HEK293 (cell line): ENCODE measurements at regions not wholly inside any gene's neighbourhood (a gene's known extent, or its start where the extent isn't known, plus 50 kb on each side); places are given as distances from the start of the nearest gene placed in this dataset.

ENCODE experiments used
- CTCF ChIA-PET: fragments of 350-600 bp; formaldehyde crosslinking; extraction: SDS; loops from one replicate; lab custom pipeline; 2021; ENCODE audit warnings: antibody characterized with exemption; lab: Yijun Ruan, JAX
- POLR2A ChIA-PET: fragments of 300-600 bp; formaldehyde crosslinking; extraction: SDS; loops from one replicate; lab custom pipeline; 2020; ENCODE audit warnings: antibody characterized with exemption, inconsistent platforms; lab: Yijun Ruan, JAX
- H3K27ac ChIP-seq: fragments of 200-500 bp; sonication (Bioruptor generic); 2 replicates; pipeline ENCODE4 v1.5.1; 2014; ENCODE audit warnings: low read depth, low read length, control low read depth, inconsistent platforms; ENCODE audit errors: extremely low read depth
- H3K36me3 ChIP-seq, 2 experiments: fragments of 200-500 bp in 1 of 2; sonication (Bioruptor generic) in 1 of 2; 1 replicate in 1 of 2; 2 replicates in 1 of 2; pipeline ENCODE4 v1.5.1; 2014 to 2017; ENCODE audit warnings: inconsistent platforms in 2 of 2, low read length in 2 of 2; ENCODE audit not compliant: control insufficient read depth in 2 of 2, insufficient read depth in 1 of 2
- H3K4me1 ChIP-seq: fragments of 200-500 bp; sonication (Bioruptor generic); 2 replicates; pipeline ENCODE4 v1.5.1; 2014; ENCODE audit warnings: mild to moderate bottlenecking, low read length, inconsistent platforms; ENCODE audit not compliant: control insufficient read depth, insufficient read depth
- H3K4me3 ChIP-seq: 2 replicates; pipeline ENCODE4 v1.5.1; 2011; ENCODE audit warnings: low read depth, mild to moderate bottlenecking, control low read depth, low read length, moderate library complexity
- H3K9me3 ChIP-seq: fragments of 200-500 bp; sonication (Bioruptor generic); 2 replicates; pipeline ENCODE4 v1.5.1; 2014; ENCODE audit warnings: low read depth, low read length, inconsistent platforms; ENCODE audit not compliant: control insufficient read depth, insufficient read depth
- INSM2 ChIP-seq: fragments of 450-650 bp; formaldehyde crosslinking; IDR thresholded peaks from 2 replicates; pipeline ENCODE4 v1.5.1; 2016; ENCODE audit warnings: missing biosample characterization, missing genetic modification characterization
- SALL2 ChIP-seq: fragments of 450-650 bp; formaldehyde crosslinking; IDR thresholded peaks from 2 replicates; pipeline ENCODE4 v1.5.0; 2017; ENCODE audit warnings: missing biosample characterization, mild to moderate bottlenecking, missing genetic modification characterization, borderline replicate concordance
- SCRT1 ChIP-seq: fragments of 450-650 bp; formaldehyde crosslinking; IDR thresholded peaks from 2 replicates; pipeline ENCODE4 v1.5.1; 2016; ENCODE audit warnings: missing biosample characterization, missing genetic modification characterization, borderline replicate concordance
- SP2 ChIP-seq: fragments of 450-650 bp; formaldehyde crosslinking; IDR thresholded peaks from 2 replicates; pipeline ENCODE4 v1.5.1; 2016; ENCODE audit warnings: missing biosample characterization, missing genetic modification characterization
- ZBTB8A ChIP-seq: fragments of 450-650 bp; formaldehyde crosslinking; IDR thresholded peaks from 2 replicates; pipeline ENCODE4 v1.5.1; 2016; ENCODE audit warnings: missing biosample characterization, missing genetic modification characterization
- ZFHX2 ChIP-seq: fragments of 450-650 bp; formaldehyde crosslinking; conservative IDR thresholded peaks from 2 replicates; pipeline ENCODE4 v1.5.1; 2016; ENCODE audit warnings: missing biosample characterization, missing genetic modification characterization
- ZFP41 ChIP-seq: fragments of 450-650 bp; formaldehyde crosslinking; IDR thresholded peaks from 2 replicates; pipeline ENCODE4 v1.5.1; 2016; ENCODE audit warnings: missing biosample characterization, missing genetic modification characterization, borderline replicate concordance
- ZFP69B ChIP-seq: fragments of 450-650 bp; formaldehyde crosslinking; IDR thresholded peaks from 2 replicates; pipeline ENCODE4 v1.5.1; 2016; ENCODE audit warnings: missing biosample characterization, missing genetic modification characterization
- ZNF211 ChIP-seq: fragments of 450-650 bp; formaldehyde crosslinking; IDR thresholded peaks from 2 replicates; pipeline ENCODE4 v1.5.1; 2016; ENCODE audit warnings: low read depth, missing biosample characterization, missing genetic modification characterization
- ZNF23 ChIP-seq: fragments of 450-650 bp; formaldehyde crosslinking; IDR thresholded peaks from 2 replicates; pipeline ENCODE4 v1.5.1; 2016; ENCODE audit warnings: missing biosample characterization, missing genetic modification characterization, borderline replicate concordance
- ZNF449 ChIP-seq: fragments of 450-650 bp; formaldehyde crosslinking; IDR thresholded peaks from 2 replicates; pipeline ENCODE4 v1.5.1; 2017; ENCODE audit warnings: missing biosample characterization, mild to moderate bottlenecking, missing genetic modification characterization, moderate library complexity
- ZNF501 ChIP-seq: fragments of 450-650 bp; formaldehyde crosslinking; IDR thresholded peaks from 2 replicates; pipeline ENCODE4 v1.5.1; 2016; ENCODE audit warnings: missing biosample characterization, missing genetic modification characterization
- ZNF518A ChIP-seq: fragments of 450-650 bp; formaldehyde crosslinking; conservative IDR thresholded peaks from 2 replicates; pipeline ENCODE4 v1.5.1; 2016; ENCODE audit warnings: low read depth, missing biosample characterization, missing genetic modification characterization
- ZNF529 ChIP-seq: fragments of 450-650 bp; formaldehyde crosslinking; IDR thresholded peaks from 2 replicates; pipeline ENCODE4 v1.5.1; 2017; ENCODE audit warnings: missing genetic modification characterization, missing biosample characterization; ENCODE audit not compliant: insufficient replicate concordance
- ZNF560 ChIP-seq: fragments of 450-650 bp; formaldehyde crosslinking; IDR thresholded peaks from 2 replicates; pipeline ENCODE4 v1.5.1; 2017; ENCODE audit warnings: missing biosample characterization, missing genetic modification characterization, borderline replicate concordance
- ZNF623 ChIP-seq: fragments of 450-650 bp; formaldehyde crosslinking; IDR thresholded peaks from 2 replicates; pipeline ENCODE4 v1.5.1; 2016; ENCODE audit warnings: missing biosample characterization, missing genetic modification characterization
- ZNF639 ChIP-seq: fragments of 450-650 bp; formaldehyde crosslinking; IDR thresholded peaks from 2 replicates; pipeline ENCODE4 v1.5.1; 2016; ENCODE audit warnings: missing biosample characterization, missing genetic modification characterization
- ZNF658 ChIP-seq: fragments of 450-650 bp; formaldehyde crosslinking; IDR thresholded peaks from 2 replicates; pipeline ENCODE4; 2016; ENCODE audit warnings: missing biosample characterization, missing genetic modification characterization
- ZNF777 ChIP-seq: fragments of 450-650 bp; formaldehyde crosslinking; IDR thresholded peaks from 2 replicates; pipeline ENCODE4 v1.5.1; 2017; ENCODE audit warnings: missing biosample characterization, missing genetic modification characterization, borderline replicate concordance
- ZSCAN18 ChIP-seq: fragments of 450-650 bp; formaldehyde crosslinking; IDR thresholded peaks from 2 replicates; pipeline ENCODE4 v1.5.1; 2016; ENCODE audit warnings: missing biosample characterization, missing genetic modification characterization

- Histone ChIP-seq H3K4me1 (no peaks in the 10 kb centered on the region), H3K9me3 (no peaks in the 10 kb centered on the region), H3K27ac (no peak overlapping the region), H3K4me3 (no peak overlapping the region), H3K36me3 (no peaks in the 10 kb centered on the region)
- POLR2A ChIA-PET = no interaction called here
- TF ChIP-seq INSM2 (tag by site-specific recombination) (no peak), ZNF449 (tag by site-specific recombination) (no peak), ZNF518A (tag by site-specific recombination) (no peak), ZNF211 (tag by site-specific recombination) (no peak), ZNF501 (tag by site-specific recombination) (no peak), ZFP69B (tag by site-specific recombination) (no peak)
- CTCF ChIA-PET = interaction anchor here (0.6 to 1.6 kb wide), 5 partner anchors 9 to 608 kb away, joined by 3 to 4 read pairs (median 3); no protein-coding TSS in a partner anchor
These were observed 255.8 kb downstream of the FBXO15 start for GRCh38 chr18:73891572-73892421.

GRCh38 chr18:73888565-73888964 is 259.1 kb downstream of the FBXO15 start:
- POLR2A ChIA-PET = no interaction called here
- no peak for TF ChIP-seq ZBTB8A
- TF ChIP-seq ZNF529 (tag by site-specific recombination) = no peak
- no peak for TF ChIP-seq ZNF501 (tag by site-specific recombination)
- no peak for TF ChIP-seq ZNF23
- no peak for TF ChIP-seq ZFHX2 (tag by site-specific recombination)
- TF ChIP-seq ZNF211 (tag by site-specific recombination) = no peak
- no peak for TF ChIP-seq ZNF658 (tag by site-specific recombination)
- no peak for TF ChIP-seq ZSCAN18 (tag by site-specific recombination)
- TF ChIP-seq ZNF639 (tag by site-specific recombination) = no peak
- TF ChIP-seq ZNF777 (tag by site-specific recombination) = no peak
- no peak for TF ChIP-seq ZFP41 (tag by site-specific recombination)
- no peak for TF ChIP-seq SCRT1 (tag by site-specific recombination)
- no peak for TF ChIP-seq SALL2 (tag by site-specific recombination)
- TF ChIP-seq ZNF623 (tag by site-specific recombination) = no peak
- no peak for TF ChIP-seq SP2 (tag by site-specific recombination)
- TF ChIP-seq ZNF560 (tag by site-specific recombination) = no peak
- H3K9me3 ChIP-seq = no peaks in the 10 kb centered on the region
- H3K4me3 ChIP-seq = no peak overlapping the region
- H3K36me3 ChIP-seq = no peaks in the 10 kb centered on the region
- H3K4me1 ChIP-seq = no peaks in the 10 kb centered on the region
- H3K27ac ChIP-seq = no peak overlapping the region
- CTCF ChIA-PET = no interaction called here
